Neural progenitor cell (in vitro differentiated cells): ENCODE measurements at regions not wholly inside any gene's neighbourhood (a gene's known extent, or its start where the extent isn't known, plus 50 kb on each side); places are given as distances from the start of the nearest gene placed in this dataset.

Experiments used
- DNase-seq: peaks from one replicate; pipeline ENCODE4 v3.0.0-alpha.2; 2016; ENCODE audit warnings: low spot score
- H2AFZ ChIP-seq: fragments of 200-600 bp; sonication (generic); replicated peaks from 2 replicates; pipeline ENCODE4 v1.6.1; 2016; ENCODE audit warnings: antibody characterized with exemption
- H3F3A ChIP-seq: fragments of 200-600 bp; sonication (generic); 2 replicates; pipeline ENCODE4 v1.6.1; 2016; ENCODE audit warnings: antibody characterized with exemption, low read depth
- H3K27ac ChIP-seq: fragments of 200-600 bp; sonication (generic); 2 replicates; pipeline ENCODE4 v1.5.1; 2016; ENCODE audit warnings: mild to moderate bottlenecking
- H3K27me3 ChIP-seq: fragments of 200-600 bp; sonication (generic); 2 replicates; pipeline ENCODE4 v1.6.1; 2016; ENCODE audit warnings: mild to moderate bottlenecking, moderate library complexity
- H3K36me3 ChIP-seq: fragments of 200-600 bp; sonication (generic); 2 replicates; pipeline ENCODE4 v1.5.1; 2016
- H3K4me1 ChIP-seq: fragments of 200-600 bp; sonication (generic); 2 replicates; pipeline ENCODE4 v1.6.1; 2016; ENCODE audit warnings: mixed run types
- H3K4me2 ChIP-seq: fragments of 200-600 bp; sonication (generic); 2 replicates; pipeline ENCODE4 v1.6.1; 2016
- H3K4me3 ChIP-seq: fragments of 200-600 bp; sonication (generic); 2 replicates; pipeline ENCODE4 v1.5.1; 2016
- H3K79me2 ChIP-seq: fragments of 200-600 bp; sonication (generic); 2 replicates; pipeline ENCODE4 v1.6.1; 2016; ENCODE audit warnings: low read depth
- H3K9ac ChIP-seq: fragments of 200-600 bp; sonication (generic); 2 replicates; pipeline ENCODE4 v1.6.1; 2016
- H3K9me3 ChIP-seq: fragments of 200-600 bp; sonication (generic); 2 replicates; pipeline ENCODE4 v1.5.1; 2016; ENCODE audit warnings: low read depth
- H4K20me1 ChIP-seq: fragments of 200-600 bp; sonication (generic); 2 replicates; pipeline ENCODE4 v1.6.1; 2016; ENCODE audit warnings: low read depth
- H3K27ac Mint-ChIP-seq: 3 replicates; pipeline ENCODE4 v1.8.0; 2021; ENCODE audit warnings: mixed read lengths
- H3K27me3 Mint-ChIP-seq: 2 replicates; pipeline ENCODE4 v1.8.0; 2022; ENCODE audit warnings: low read depth, mild to moderate bottlenecking, inconsistent platforms, moderate library complexity, mixed read lengths; ENCODE audit not compliant: insufficient read depth
- H3K36me3 Mint-ChIP-seq: 3 replicates; pipeline ENCODE4 v1.8.0; 2021; ENCODE audit warnings: mixed read lengths
- H3K4me1 Mint-ChIP-seq: 3 replicates; pipeline ENCODE4 v1.8.0; 2021; ENCODE audit warnings: mixed read lengths
- H3K4me3 Mint-ChIP-seq: 3 replicates; pipeline ENCODE4 v1.8.0; 2021; ENCODE audit warnings: mild to moderate bottlenecking, moderate library complexity, mixed read lengths
- H3K9me3 Mint-ChIP-seq: 3 replicates; pipeline ENCODE4 v1.8.0; 2020; ENCODE audit warnings: mixed read lengths
- CTCF ChIP-seq: fragments of 200-600 bp; sonication (generic); IDR thresholded peaks from 2 replicates; pipeline ENCODE4 v1.5.1; 2017; ENCODE audit warnings: antibody characterized with exemption, mild to moderate bottlenecking
- EZH2 ChIP-seq: fragments of 200-600 bp; sonication (generic); IDR thresholded peaks from 2 replicates; pipeline ENCODE4 v1.6.1; 2017; ENCODE audit warnings: antibody characterized with exemption, mild to moderate bottlenecking, moderate library complexity
- EZH2phosphoT487 ChIP-seq: fragments of 200-600 bp; sonication (generic); IDR thresholded peaks from 2 replicates; pipeline ENCODE4 v1.6.1; 2017; ENCODE audit warnings: antibody characterized with exemption

- Histone ChIP-seq H3F3A (no peaks in the 10 kb centered on the region), H2AFZ (no peak overlapping the region), H3K27ac (no peak overlapping the region), H4K20me1 (no peaks in the 10 kb centered on the region), H3K4me1 (no peaks in the 10 kb centered on the region), H3K79me2 (no peaks in the 10 kb centered on the region), H3K9me3 (no peaks in the 10 kb centered on the region), H3K4me2 (no peak overlapping the region), H3K36me3 (no peaks in the 10 kb centered on the region), H3K27me3 (peaks cover 2% of the 10 kb centered on the region), H3K9ac (no peak overlapping the region), H3K4me3 (no peak overlapping the region)
- Mint-ChIP-seq H3K4me3 (no peak overlapping the region), H3K36me3 (no peaks in the 10 kb centered on the region), H3K9me3 (no peaks in the 10 kb centered on the region), H3K27ac (no peak overlapping the region), H3K4me1 (no peaks in the 10 kb centered on the region), H3K27me3 (no peaks in the 10 kb centered on the region)
- TF ChIP-seq EZH2 (no peak), CTCF (no peak), EZH2phosphoT487 (no peak)
- DNase-seq: no peak
These were observed 63.9 kb downstream of the CCDC71L start for GRCh38 chr7:106597014-106597413.

GRCh38 chr7:106595922-106596321 is 65.0 kb downstream of the CCDC71L start:
- no peak overlapping the region for H3K4me2 ChIP-seq
- H3K27me3 Mint-ChIP-seq: peaks cover 4% of the 10 kb centered on the region
- no peaks in the 10 kb centered on the region for H3K36me3 Mint-ChIP-seq
- no peaks in the 10 kb centered on the region for H3K4me1 Mint-ChIP-seq
- H3K4me3 Mint-ChIP-seq: no peak overlapping the region
- TF ChIP-seq EZH2phosphoT487: no peak
- no peak for TF ChIP-seq EZH2
- TF ChIP-seq CTCF: no peak
- H3K9me3 Mint-ChIP-seq: no peaks in the 10 kb centered on the region
- H3K79me2 ChIP-seq: no peaks in the 10 kb centered on the region
- no peaks in the 10 kb centered on the region for H3K36me3 ChIP-seq
- H2AFZ ChIP-seq: no peak overlapping the region
- H3K4me1 ChIP-seq: no peaks in the 10 kb centered on the region
- H4K20me1 ChIP-seq: no peaks in the 10 kb centered on the region
- H3K27ac ChIP-seq: no peak overlapping the region
- no peak for DNase-seq
- H3K4me3 ChIP-seq: no peak overlapping the region
- no peaks in the 10 kb centered on the region for H3F3A ChIP-seq
- no peak overlapping the region for H3K9ac ChIP-seq
- no peaks in the 10 kb centered on the region for H3K9me3 ChIP-seq
- peaks cover 2% of the 10 kb centered on the region for H3K27me3 ChIP-seq
- no peak overlapping the region for H3K27ac Mint-ChIP-seq

- H3F3A ChIP-seq: peaks cover 5% of the 10 kb centered on the region
- TF ChIP-seq CTCF (no peak), EZH2phosphoT487 (no peak), EZH2 (no peak)
- peaks cover 4% of the 10 kb centered on the region for H3K27me3 Mint-ChIP-seq
- no peaks in the 10 kb centered on the region for H3K79me2 ChIP-seq
- no peak overlapping the region for H3K4me3 Mint-ChIP-seq
- H2AFZ ChIP-seq: no peak overlapping the region
- H3K9me3 ChIP-seq: no peaks in the 10 kb centered on the region
- no peaks in the 10 kb centered on the region for H3K4me1 ChIP-seq
- H3K9me3 Mint-ChIP-seq: no peaks in the 10 kb centered on the region
- no peaks in the 10 kb centered on the region for H3K36me3 Mint-ChIP-seq
- H3K4me1 Mint-ChIP-seq: no peaks in the 10 kb centered on the region
- no peak overlapping the region for H3K27ac Mint-ChIP-seq
- H3K9ac ChIP-seq: no peak overlapping the region
- H3K27me3 ChIP-seq: peaks cover 2% of the 10 kb centered on the region
- no peak overlapping the region for H3K4me3 ChIP-seq
- no peak overlapping the region for H3K27ac ChIP-seq
- DNase-seq: no peak
- H3K4me2 ChIP-seq: no peak overlapping the region
- no peaks in the 10 kb centered on the region for H4K20me1 ChIP-seq
- no peaks in the 10 kb centered on the region for H3K36me3 ChIP-seq
These were observed 67.9 kb downstream of the CCDC71L start for GRCh38 chr7:106593028-106593417.
